Brain microvascular endothelial cell (primary cell): ENCODE measurements at regions not wholly inside any gene's neighbourhood (a gene's known extent, or its start where the extent isn't known, plus 50 kb on each side); places are given as distances from the start of the nearest gene placed in this dataset.

Experiments
- DNase-seq: peaks from one replicate; pipeline ENCODE4 v3.0.0-alpha.2; 2020
- H3K27ac ChIP-seq: fragments of 250-450 bp; sonication (Bioruptor Pico); 2 replicates; pipeline ENCODE4 v1.5.1; 2020; ENCODE audit warnings: mild to moderate bottlenecking, moderate library complexity
- H3K27me3 ChIP-seq: fragments of 250-450 bp; sonication (Bioruptor Pico); replicated peaks from 2 replicates; pipeline ENCODE4 v1.5.1; 2020; ENCODE audit warnings: mild to moderate bottlenecking
- H3K36me3 ChIP-seq: fragments of 250-450 bp; sonication (Bioruptor Pico); replicated peaks from 2 replicates; pipeline ENCODE4 v1.5.1; 2020; ENCODE audit warnings: mild to moderate bottlenecking
- H3K4me3 ChIP-seq: 2 replicates; pipeline ENCODE4 v1.5.1; 2011; ENCODE audit warnings: low read depth, mild to moderate bottlenecking, control low read depth, low read length, moderate library complexity
- in situ Hi-C: cut with HindIII; loops from 2 replicates; pipeline ENCODE4 v1.10.0; 2017; ENCODE audit warnings: low sequenced_read_pairs, low pct_ligation_motif_present
- TF ChIP-seq, protein P1 (sequence below): IDR thresholded peaks from 2 replicates; pipeline ENCODE4 v1.5.1; 2011; ENCODE audit warnings: low read depth, mild to moderate bottlenecking, moderate library complexity, low read length, control low read depth, inconsistent platforms; ENCODE audit errors: missing control alignments

DNA sequence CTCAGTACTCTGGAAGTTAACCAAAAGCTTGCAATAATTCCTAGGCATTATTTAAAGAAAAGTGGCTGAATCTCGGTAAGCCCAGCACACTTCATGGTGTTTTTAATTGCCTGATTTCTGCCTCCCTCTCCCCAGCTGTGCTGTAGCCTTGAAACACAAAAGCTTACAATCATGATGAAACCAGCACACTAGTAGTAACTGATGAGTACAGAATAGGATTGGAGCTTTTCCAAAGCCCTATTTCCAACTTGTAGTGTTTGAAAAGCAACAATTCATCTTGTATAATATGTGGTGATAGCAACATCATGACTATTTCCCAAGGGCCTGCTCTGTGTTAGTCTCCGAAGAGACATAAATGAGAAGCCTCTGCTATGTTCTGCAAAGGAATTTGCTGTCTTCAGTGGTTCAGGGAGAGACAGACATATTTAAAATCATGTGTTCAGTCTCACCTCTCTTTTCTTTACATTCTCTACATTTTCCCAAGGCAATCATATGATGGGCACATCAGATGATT is 1015.0 kb downstream of the BCL11A start:
- in situ Hi-C loops = no loop called here
- no peak overlapping the region for H3K4me3 ChIP-seq
- no peak for DNase-seq
- H3K27me3 ChIP-seq = no peaks in the 10 kb centered on the region
- H3K27ac ChIP-seq = no peak overlapping the region
- TF ChIP-seq, protein P1, sequence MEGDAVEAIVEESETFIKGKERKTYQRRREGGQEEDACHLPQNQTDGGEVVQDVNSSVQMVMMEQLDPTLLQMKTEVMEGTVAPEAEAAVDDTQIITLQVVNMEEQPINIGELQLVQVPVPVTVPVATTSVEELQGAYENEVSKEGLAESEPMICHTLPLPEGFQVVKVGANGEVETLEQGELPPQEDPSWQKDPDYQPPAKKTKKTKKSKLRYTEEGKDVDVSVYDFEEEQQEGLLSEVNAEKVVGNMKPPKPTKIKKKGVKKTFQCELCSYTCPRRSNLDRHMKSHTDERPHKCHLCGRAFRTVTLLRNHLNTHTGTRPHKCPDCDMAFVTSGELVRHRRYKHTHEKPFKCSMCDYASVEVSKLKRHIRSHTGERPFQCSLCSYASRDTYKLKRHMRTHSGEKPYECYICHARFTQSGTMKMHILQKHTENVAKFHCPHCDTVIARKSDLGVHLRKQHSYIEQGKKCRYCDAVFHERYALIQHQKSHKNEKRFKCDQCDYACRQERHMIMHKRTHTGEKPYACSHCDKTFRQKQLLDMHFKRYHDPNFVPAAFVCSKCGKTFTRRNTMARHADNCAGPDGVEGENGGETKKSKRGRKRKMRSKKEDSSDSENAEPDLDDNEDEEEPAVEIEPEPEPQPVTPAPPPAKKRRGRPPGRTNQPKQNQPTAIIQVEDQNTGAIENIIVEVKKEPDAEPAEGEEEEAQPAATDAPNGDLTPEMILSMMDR = no peak
- no peaks in the 10 kb centered on the region for H3K36me3 ChIP-seq

GRCh38 chr2:59532808-59533207 is 1020.6 kb downstream of the BCL11A start:
- Histone ChIP-seq H3K4me3 (no peak overlapping the region), H3K36me3 (no peaks in the 10 kb centered on the region), H3K27ac (no peak overlapping the region), H3K27me3 (no peaks in the 10 kb centered on the region)
- in situ Hi-C loops = no loop called here
- TF ChIP-seq, protein P1 = no peak
- no peak for DNase-seq

DNA sequence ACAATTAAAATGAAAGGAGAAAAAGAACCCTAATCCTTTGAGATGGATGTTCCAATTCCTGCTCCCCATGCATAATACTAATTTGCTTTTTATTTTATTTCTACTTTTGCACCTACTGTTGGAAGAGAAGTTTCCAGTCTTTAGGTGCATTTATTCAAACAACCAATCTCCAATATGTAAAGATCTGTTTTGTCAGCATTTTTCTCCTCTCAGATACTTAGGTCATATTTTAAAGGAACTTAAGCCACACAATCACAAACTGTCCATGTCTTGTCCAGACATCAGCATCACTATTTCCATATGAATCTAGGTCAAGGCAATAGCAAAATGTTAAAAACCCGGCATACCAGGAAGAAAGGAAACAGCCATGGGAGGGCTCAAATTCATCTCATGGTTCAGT is 1023.2 kb downstream of the BCL11A start:
- Histone ChIP-seq H3K27me3 (no peaks in the 10 kb centered on the region), H3K4me3 (no peak overlapping the region), H3K27ac (no peak overlapping the region), H3K36me3 (no peaks in the 10 kb centered on the region)
- in situ Hi-C loops = no loop called here
- TF ChIP-seq, protein P1 = no peak
- no peak for DNase-seq

- TF ChIP-seq, protein P1 = no peak
- no peak overlapping the region for H3K27ac ChIP-seq
- in situ Hi-C loops = no loop called here
- DNase-seq = no peak
- no peak overlapping the region for H3K4me3 ChIP-seq
- H3K36me3 ChIP-seq = no peaks in the 10 kb centered on the region
- H3K27me3 ChIP-seq = no peaks in the 10 kb centered on the region
Measured at GRCh38 chr2:59529726-59530125, 1023.7 kb downstream of the BCL11A start.

DNA sequence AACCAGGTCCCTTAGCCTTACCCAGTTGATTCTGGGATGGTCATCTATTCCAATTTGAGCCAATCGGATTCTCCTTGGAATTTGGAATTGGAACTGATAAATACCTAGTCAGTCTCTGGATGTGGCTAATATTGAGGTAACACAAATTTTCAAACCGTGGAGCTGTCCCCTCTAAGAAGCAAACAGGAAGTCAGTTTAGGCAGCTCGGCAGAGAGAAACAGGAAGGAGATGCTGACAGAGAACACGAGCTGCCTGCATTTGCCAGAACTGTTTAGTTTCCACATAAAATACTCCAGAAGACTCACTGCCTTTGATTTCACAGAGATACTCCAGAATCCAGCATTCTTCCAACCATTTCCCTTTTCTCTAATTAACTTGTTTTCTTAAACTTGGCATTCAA is 1024.9 kb downstream of the BCL11A start:
- H3K4me3 ChIP-seq = no peak overlapping the region
- no peak for DNase-seq
- TF ChIP-seq, protein P1 = no peak
- H3K27ac ChIP-seq = no peak overlapping the region
- no peaks in the 10 kb centered on the region for H3K36me3 ChIP-seq
- no peaks in the 10 kb centered on the region for H3K27me3 ChIP-seq
- in situ Hi-C loops = no loop called here

DNA sequence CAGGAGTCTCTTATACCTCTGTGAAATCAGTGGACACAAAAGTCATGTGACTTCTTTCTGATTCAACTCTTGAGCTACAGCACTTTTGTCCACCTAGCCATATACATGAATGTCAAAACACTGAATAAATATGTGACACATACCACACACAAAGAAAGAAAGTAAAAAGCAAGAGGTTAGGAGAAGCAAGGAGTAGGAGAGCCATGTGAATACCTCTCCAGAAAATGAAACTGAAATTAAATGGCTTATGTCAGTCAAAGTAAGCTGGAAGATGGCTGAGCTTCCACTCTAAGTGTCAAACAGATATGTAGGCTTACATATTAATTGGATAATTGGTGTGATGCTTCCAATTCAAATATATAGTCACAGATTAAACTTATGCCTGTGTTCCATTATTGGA is 1050.5 kb downstream of the BCL11A start:
- H3K27ac ChIP-seq = no peak overlapping the region
- no peaks in the 10 kb centered on the region for H3K36me3 ChIP-seq
- no peak overlapping the region for H3K4me3 ChIP-seq
- H3K27me3 ChIP-seq = no peaks in the 10 kb centered on the region
- in situ Hi-C loops = no loop called here
- no peak for DNase-seq
- TF ChIP-seq, protein P1 = no peak
